NCI-H146 (cell line): ENCODE measurements at regions not wholly inside any gene's neighbourhood (a gene's known extent, or its start where the extent isn't known, plus 50 kb on each side); places are given as distances from the start of the nearest gene placed in this dataset.
"Not testable (repeated sequence)": the region's sequence is repeated elsewhere in the genome, so short reads cannot be mapped to it uniquely, and the experiment has no call there.

Experiments used
- DNase-seq: peaks from one replicate; lab custom pipeline; 2025; lab: John Stamatoyannopoulos, UW

DNA sequence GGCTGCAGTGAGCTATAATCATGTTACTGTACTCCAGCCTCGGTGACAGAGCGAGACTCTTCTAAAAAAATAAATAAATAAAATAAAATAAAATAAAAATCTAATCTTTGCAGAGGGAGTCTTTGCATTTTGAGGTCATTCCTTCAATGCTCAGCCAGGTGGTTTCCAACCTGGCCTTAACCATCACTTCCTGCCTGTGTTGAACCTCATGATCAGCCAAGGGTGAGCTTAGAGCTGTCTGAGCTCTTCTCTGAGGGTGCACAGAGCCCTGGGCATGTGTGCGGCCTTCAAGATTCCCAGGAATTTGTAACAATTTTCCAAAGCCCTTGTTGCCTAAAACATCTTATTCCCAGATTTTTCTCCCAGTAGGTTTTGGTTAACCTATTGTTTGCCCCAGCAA lies 94.3 kb downstream of the KCNJ12 start:
- not testable (repeated sequence) for DNase-seq

DNA sequence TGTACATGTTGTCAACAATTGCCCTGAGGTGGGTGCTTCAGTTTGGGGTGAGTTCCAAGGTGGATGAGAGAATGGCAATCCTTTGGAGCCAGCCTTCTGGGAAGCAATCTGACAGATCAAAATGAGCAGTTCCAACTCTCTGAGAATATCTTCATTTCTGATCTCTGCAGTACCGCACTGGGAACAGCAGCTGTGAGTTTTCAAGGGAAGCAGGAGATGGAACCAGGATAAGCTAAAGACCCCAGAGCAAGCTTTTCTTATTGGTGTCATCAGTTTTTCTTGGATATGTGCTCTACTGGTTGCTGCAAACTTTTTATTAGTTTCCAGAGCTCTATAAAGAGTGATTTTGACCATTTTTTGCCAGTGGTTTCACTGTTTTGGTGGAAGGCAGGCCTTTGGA lies 94.7 kb downstream of the KCNJ12 start:
- no peak for DNase-seq

DNA sequence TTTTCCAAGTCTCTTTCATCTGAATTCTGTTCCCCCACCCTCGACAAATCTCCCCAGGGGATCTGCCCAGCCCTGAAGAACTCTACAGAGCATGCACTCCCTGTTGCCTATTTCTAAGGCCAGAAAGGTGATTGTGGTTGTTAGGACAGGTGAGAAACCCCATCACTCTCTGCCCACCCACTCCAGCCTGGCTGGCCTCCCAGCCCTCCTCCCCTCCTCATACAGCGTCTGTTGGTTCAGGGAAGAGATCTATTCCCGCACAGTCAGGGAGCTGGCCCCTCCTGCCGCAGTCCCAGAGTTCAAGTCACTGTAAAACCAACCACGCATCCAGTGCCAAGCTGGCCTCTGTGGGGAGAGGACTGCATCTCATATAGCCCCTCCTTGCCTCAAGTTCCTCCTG lies 98.7 kb downstream of the KCNJ12 start:
- DNase-seq = no peak

- DNase-seq = no peak
These were observed 99.4 kb downstream of the KCNJ12 start for GRCh38 chr17:21475571-21475970.

GRCh38 chr17:21476867-21477266 lies 100.7 kb downstream of the KCNJ12 start:
- no peak for DNase-seq

DNA sequence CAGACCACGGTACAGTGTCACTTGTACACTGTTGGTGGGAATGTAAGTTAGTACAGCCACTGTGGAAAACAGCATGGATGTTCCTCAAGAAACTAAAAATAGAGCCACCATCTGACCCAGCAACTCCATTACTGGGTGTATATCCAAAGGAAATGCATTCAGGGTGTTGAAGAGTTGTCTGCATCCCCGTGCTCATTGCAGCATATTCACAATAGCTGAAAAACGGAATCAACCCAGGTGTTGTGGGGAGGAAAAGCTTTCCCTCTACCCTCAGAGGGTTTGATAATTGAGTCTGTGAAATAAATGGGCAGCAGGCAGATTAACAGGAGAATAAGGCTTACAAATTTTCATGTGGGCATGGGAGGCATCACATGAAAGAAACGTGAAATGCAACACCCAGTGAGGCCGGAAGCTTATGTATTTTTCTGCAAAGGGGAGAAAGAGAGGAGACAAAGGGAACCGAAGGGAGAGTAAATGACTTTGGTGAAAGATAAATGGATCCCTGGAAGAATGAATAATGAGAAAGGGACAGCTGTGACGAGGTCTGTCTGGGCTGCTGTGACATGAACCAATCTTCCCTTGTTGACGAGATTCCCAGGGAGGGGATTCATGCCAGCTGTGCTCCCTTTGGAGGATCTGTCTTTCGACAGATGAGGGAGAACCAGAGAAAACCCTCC lies 106.2 kb downstream of the KCNJ12 start:
- no peak for DNase-seq

DNA sequence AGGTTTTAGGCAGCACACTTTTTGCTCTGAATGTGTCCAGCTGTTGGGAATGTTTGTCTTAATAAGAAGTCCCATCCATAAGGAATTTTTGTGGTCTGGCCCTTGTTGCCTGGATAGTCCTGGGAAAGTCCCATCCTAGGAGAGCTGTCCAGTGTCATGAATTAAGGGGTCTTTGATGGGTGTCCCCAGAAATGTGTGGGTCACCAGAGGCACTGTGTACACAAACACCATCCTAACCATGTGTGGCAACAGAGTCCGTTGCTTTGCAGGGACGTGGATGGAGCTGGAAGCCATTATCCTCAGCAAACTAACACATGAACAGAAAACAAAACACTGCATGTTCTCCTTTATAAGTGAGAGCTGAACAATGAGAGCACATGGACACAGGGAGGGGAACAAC lies 111.9 kb downstream of the KCNJ12 start:
- not testable (repeated sequence) for DNase-seq

DNA sequence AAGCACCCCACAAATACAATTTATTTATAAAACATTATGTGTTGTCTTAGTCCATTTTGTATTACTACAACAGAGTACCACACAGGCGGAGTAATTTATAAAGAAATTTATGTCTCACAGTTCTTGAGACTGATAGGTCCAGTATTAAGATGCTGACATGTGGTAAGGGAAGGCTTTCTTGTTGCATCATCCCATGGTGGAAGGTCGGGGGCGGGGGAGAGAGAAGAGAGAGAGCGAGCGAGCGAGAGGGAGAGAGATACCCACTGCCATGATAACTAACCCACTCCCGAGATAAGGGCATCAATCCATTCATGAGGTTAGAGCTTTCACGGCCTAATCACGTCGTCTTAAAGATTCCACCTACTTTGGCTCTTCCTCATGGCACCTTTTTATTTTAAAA lies 117.8 kb downstream of the KCNJ12 start:
- DNase-seq = no peak

GRCh38 chr17:21495281-21495680 lies 119.1 kb downstream of the KCNJ12 start:
- no peak for DNase-seq

- DNase-seq = no peak
These were observed 123.9 kb downstream of the KCNJ12 start for GRCh38 chr17:21500064-21500463.

GRCh38 chr17:21501927-21502700 lies 126.0 kb downstream of the KCNJ12 start:
- not testable (repeated sequence) for DNase-seq

DNA sequence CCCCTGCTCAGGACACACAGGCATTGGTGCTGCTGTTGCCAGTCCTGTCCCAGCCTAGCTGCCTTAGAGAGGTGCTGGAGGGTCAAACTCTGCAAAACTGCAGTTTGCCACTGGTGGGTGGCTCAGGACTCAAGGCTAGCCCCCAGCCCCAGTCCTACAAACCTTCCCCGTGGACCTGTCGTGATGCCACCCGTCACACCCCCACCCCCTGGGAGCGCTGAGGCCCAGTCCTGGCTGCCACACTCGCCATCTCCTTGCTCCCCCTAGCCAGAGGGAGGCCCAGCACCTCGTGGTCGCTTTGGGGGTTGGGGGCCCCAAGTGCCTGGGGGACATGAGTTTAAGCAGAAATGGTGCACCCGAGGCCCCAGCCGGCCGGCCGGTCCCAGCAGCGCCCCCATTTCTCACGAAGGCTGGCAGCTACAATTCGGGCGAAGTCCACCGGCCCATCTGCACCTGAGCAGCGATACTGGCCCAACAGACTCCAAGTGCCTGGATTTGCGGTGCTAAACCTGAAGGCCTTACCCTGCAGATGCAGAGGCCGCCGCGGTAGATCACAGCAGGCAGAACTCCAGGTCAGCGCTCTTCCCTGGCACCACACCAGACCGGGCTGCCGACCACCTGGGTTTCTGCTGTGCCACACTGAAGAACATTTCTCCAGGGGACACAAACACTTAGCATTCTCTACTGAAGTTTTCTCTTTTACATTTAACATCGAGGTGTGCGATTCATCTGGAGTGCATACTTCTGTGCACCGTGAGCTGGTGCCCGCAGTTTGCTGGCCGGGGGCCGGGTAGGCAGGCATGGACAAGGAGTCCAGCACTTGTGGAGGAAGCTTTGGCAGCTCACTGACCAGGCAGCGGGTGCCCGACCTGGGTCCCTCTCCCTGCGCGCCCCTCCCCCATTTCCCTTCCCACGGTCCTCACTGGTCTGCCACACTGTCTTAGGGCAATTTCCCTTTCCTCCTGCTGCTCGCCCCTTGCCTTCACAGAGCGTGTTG lies 130.0 kb downstream of the KCNJ12 start:
- DNase-seq = no peak

DNA sequence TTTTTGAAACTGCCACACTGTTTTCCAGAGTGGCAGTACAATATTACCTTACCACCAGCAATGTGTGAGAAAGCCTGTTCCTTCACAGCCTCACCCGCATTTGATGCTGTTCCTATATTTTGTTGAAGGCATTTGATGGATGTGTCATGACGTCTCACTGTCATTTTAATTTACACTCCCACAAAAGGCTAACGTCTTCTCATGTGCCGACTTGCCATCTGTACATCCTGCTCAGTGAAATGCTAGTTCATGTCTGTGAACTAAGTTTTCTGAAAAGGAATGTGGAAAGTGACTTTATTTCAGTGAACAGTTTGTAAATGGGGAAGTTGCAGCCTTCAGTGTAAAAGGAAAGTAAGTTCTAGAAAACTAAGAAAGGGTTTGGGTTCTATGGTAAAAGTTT lies 131.6 kb downstream of the KCNJ12 start:
- not testable (repeated sequence) for DNase-seq

- DNase-seq = no peak
These were observed 132.1 kb downstream of the KCNJ12 start for GRCh38 chr17:21508211-21508610.

GRCh38 chr17:21509356-21509755 lies 133.2 kb downstream of the KCNJ12 start:
- not testable (repeated sequence) for DNase-seq

- DNase-seq = no peak
These were observed 134.7 kb downstream of the KCNJ12 start for GRCh38 chr17:21510686-21511362.

DNA sequence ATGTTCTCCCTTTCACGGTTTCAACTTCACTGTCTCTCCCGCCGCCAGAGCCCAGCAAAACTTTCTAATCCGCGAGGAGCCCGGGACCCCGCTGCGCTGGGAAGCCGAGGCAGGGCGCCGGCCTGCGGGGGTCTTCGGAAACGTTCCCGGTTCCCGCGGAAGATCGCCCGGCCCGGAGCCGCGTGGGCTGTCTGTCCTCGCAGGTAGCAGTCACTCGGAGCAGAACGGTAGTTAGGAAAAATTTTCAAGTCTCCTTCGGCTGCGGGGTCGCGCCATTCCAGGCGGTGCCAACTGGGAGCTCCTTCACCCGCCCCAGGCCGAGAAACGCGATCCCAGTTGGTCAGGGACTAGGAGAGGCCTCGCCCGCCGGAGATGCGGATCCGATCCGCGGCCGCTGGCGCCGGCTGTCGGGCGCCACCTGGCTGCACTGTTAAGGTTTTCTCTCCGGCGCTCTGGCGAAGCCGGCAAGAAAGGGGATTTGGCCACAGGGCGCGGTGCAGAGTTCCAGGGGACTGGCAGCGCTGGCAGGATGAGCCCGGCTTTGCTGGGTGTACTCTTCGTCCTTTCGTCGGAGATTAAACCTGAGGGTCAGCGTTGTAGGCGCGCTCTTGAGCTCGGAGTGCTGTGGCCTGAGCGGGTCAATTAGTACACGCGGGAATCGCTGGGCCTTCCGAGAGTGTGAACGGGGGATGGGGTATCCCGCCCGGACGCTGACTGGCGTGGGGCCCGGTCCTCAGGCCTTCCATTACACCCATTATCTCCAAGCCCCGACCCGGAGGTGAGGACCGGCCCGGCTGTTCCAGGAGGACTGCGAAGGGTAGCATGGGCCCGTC lies 135.4 kb downstream of the KCNJ12 start:
- DNase-seq = peak; percentile 81

DNA sequence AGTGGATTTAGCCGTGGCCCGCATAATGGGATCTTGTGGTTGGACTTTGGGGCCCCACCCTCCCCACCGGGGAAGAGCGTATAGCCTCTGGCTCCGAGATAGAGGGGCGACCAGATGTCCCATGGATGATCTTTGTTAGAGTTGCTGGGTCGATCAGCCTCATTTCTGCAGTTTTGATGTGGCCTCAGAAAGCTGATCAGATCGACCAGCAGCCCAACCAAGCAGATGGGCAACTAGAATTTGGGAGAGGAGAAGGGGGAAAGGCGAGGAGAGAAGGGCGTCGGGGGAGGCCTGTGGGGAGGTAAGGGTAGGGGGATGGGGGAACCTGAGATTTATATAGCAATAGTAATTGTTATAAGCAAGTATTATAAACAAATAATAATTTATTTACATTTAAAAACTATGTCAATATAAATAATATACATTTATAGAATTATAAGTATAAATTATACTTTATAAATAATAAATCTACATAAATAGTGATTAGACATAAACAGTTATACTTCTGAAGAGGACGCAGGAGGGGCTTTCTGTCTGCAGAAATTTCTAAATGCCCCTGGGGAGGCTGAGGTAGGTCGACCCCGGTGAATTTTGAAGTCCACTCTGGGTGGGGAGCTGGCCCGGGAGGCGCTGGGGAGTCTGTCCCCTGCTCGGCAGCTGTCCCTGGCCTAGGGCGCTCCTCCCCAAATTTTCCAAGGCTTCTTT lies 136.3 kb downstream of the KCNJ12 start:
- no peak for DNase-seq

DNA sequence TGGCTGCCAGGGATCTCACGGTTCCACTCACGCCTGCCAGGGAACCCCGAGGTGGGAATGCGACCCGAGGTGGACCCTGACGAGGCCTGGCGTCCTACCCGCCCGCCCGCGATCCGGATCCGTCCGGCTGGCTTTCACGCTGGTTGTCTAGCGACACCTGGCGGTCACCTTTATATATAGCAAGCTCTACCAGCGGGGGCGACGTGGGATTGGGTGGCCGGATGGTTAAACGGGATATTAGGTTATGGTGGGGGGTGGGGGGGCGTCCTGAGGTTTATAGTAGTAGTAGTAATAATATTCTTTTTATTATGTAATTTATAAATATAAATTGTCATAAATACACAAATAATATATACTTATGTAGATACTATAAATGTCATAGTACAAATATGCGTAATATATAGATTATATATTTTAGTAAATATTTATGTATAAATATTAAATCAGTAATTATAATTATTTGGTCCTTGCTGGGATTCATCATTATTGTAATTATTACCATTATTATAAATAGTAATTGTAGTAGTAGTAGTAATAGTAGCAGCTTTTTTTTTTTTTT lies 136.9 kb downstream of the KCNJ12 start:
- DNase-seq = peak; percentile 66

- not testable (repeated sequence) for DNase-seq
These were observed 138.4 kb downstream of the KCNJ12 start for GRCh38 chr17:21514567-21514966.
